K562 (cell line): ENCODE measurements at regions not wholly inside any gene's neighbourhood (a gene's known extent, or its start where the extent isn't known, plus 50 kb on each side); places are given as distances from the start of the nearest gene placed in this dataset.

ENCODE experiments used
- ATAC-seq: fragments of 200-7000 bp; cut with Tn5 transposase; 3 replicates; pipeline ENCODE4 v1.9.1; 2020; ENCODE audit warnings: moderate library complexity
- BruUV-seq: library from RNA; stranded (reverse); fragments of 400-500 nt; replicated peaks from 2 replicates; lab custom pipeline; 2021; lab: Mats Ljungman, UMichigan
- CTCF ChIA-PET: fragments of 300-600 bp; formaldehyde crosslinking; extraction: SDS; loops from one replicate; lab custom pipeline; 2021; ENCODE audit warnings: low intra/inter-chr PET ratio; lab: Yijun Ruan, JAX
- POLR2A ChIA-PET: fragments of 300-600, 350-650 bp; sonication (Branson Sonifier 250); formaldehyde crosslinking; extraction: SDS; loops from one replicate; lab custom pipeline; 2021; ENCODE audit warnings: antibody characterized with exemption, inconsistent platforms; lab: Yijun Ruan, JAX
- DNase-seq, 4 experiments: peaks; one replicate each; pipeline versions ENCODE4 v3.0.0 to v3.0.0-alpha.2; 2011 to 2018; ENCODE audit warnings: low spot score in 3 of 4, mixed read lengths in 3 of 4; ENCODE audit errors: extremely low read depth in 1 of 4
- FAIRE-seq: peaks from 2 replicates; lab custom pipeline; 2011; peaks lifted over from hg19 to GRCh38; lab: Jason Lieb, UNC
- H2AFZ ChIP-seq: 2 replicates; pipeline ENCODE4 v1.6.0; 2011; ENCODE audit warnings: low read depth, low read length, control low read depth, inconsistent platforms
- H3K27ac ChIP-seq: fragments of 200-600 bp; 3 replicates; pipeline ENCODE4 v1.8.0; 2011; ENCODE audit warnings: low read depth, mild to moderate bottlenecking, control low read depth, inconsistent platforms, low read length, moderate library complexity, mixed read lengths; ENCODE audit errors: extremely low read depth
- H3K27me3 ChIP-seq, 2 experiments: fragments of 300-600 bp in 1 of 2; 2 replicates in 1 of 2; 3 replicates in 1 of 2; pipeline versions ENCODE4 v1.6.0 to v1.8.0; 2011; ENCODE audit warnings: inconsistent platforms in 2 of 2, low read length in 2 of 2, mild to moderate bottlenecking in 1 of 2, mixed read lengths in 1 of 2, moderate library complexity in 1 of 2; ENCODE audit not compliant: control insufficient read depth in 2 of 2, insufficient read depth in 2 of 2
- H3K36me3 ChIP-seq: fragments of 300-600 bp; 3 replicates; pipeline ENCODE4 v1.8.0; 2011; ENCODE audit warnings: mild to moderate bottlenecking, low read length, inconsistent platforms; ENCODE audit not compliant: control insufficient read depth, insufficient read depth
- H3K4me1 ChIP-seq, 2 experiments: fragments of 200-600 bp in 1 of 2; replicated peaks in 1 of 2; 2 replicates in 1 of 2; 3 replicates in 1 of 2; pipeline versions ENCODE4 v1.5.1 to v1.8.0; 2011; ENCODE audit warnings: inconsistent platforms in 2 of 2, low read length in 2 of 2, mild to moderate bottlenecking in 1 of 2, mixed read lengths in 1 of 2, moderate library complexity in 1 of 2; ENCODE audit not compliant: control insufficient read depth in 2 of 2, insufficient read depth in 2 of 2
- H3K4me2 ChIP-seq: 2 replicates; pipeline ENCODE4 v1.6.1; 2011; ENCODE audit warnings: low read length, control low read depth, inconsistent platforms, mixed read lengths; ENCODE audit not compliant: insufficient read depth
- H3K4me3 ChIP-seq: fragments of 200-600 bp; sonication (generic), shearing (Covaris generic); 2 replicates; pipeline ENCODE4 v1.5.1; 2016; ENCODE audit warnings: control low read depth, inconsistent platforms
- H3K79me2 ChIP-seq: fragments of 200-600 bp; 3 replicates; pipeline ENCODE4 v1.8.0; 2011; ENCODE audit warnings: low read length, inconsistent platforms; ENCODE audit not compliant: control insufficient read depth, insufficient read depth
- H3K9ac ChIP-seq, 2 experiments: 2 replicates each; pipeline versions ENCODE4 v1.6.0 to v1.6.1; 2011; ENCODE audit warnings: low read depth in 2 of 2, low read length in 2 of 2, control low read depth in 1 of 2, inconsistent platforms in 1 of 2, mild to moderate bottlenecking in 1 of 2, mixed read lengths in 1 of 2; ENCODE audit not compliant: insufficient read depth in 1 of 2
- H3K9me1 ChIP-seq: one replicate; pipeline ENCODE4 v1.6.0; 2011; ENCODE audit warnings: inconsistent platforms, mild to moderate bottlenecking, low read length, moderate library complexity; ENCODE audit not compliant: control insufficient read depth, insufficient read depth
- H3K9me3 ChIP-seq: replicated peaks from 2 replicates; pipeline ENCODE4 v1.5.1; 2011; ENCODE audit warnings: low read depth, low read length, inconsistent platforms; ENCODE audit not compliant: control insufficient read depth, insufficient read depth
- H4K20me1 ChIP-seq: replicated peaks from 2 replicates; pipeline ENCODE4 v1.6.1; 2011; ENCODE audit warnings: low read length, inconsistent platforms, mixed read lengths; ENCODE audit not compliant: control insufficient read depth, insufficient read depth
- DPF2 ChIP-seq: fragments of 450-650 bp; IDR thresholded peaks from 2 replicates; pipeline ENCODE4 v1.6.1; 2016
- E2F6 ChIP-seq, 2 experiments: IDR thresholded peaks; 2 replicates each; pipeline ENCODE4 v1.6.1; 2011; ENCODE audit warnings: borderline replicate concordance in 1 of 2, control low read depth in 1 of 2, low read depth in 1 of 2, low read length in 1 of 2, mild to moderate bottlenecking in 1 of 2, mixed read lengths in 1 of 2, moderate library complexity in 1 of 2; ENCODE audit not compliant: insufficient read depth in 1 of 2, insufficient read length in 1 of 2, poor library complexity in 1 of 2, severe bottlenecking in 1 of 2; ENCODE audit errors: extremely low read depth in 1 of 2
- ELF2 ChIP-seq: fragments of 250-450 bp; sonication (Bioruptor Pico); IDR thresholded peaks from 2 replicates; pipeline ENCODE4 v1.5.0; 2021; ENCODE audit warnings: mild to moderate bottlenecking
- HOMEZ ChIP-seq: fragments of 250-450 bp; sonication (Bioruptor Pico); IDR thresholded peaks from 2 replicates; pipeline ENCODE4 v1.4.0; 2020; ENCODE audit warnings: mild to moderate bottlenecking, moderate library complexity
- POLR3G ChIP-seq: IDR thresholded peaks from 2 replicates; pipeline ENCODE4 v1.6.1; 2011; ENCODE audit not compliant: insufficient read length, insufficient replicate concordance; ENCODE audit errors: extremely low read depth
- RAD51 ChIP-seq: fragments of 450-650 bp; IDR thresholded peaks from 2 replicates; pipeline ENCODE4 v1.7.1; 2016; ENCODE audit warnings: low read depth, mild to moderate bottlenecking, borderline replicate concordance
- RNF2 ChIP-seq: sonication (generic); IDR thresholded peaks from 2 replicates; pipeline ENCODE4 v1.6.1; 2016
- SMAD4 ChIP-seq: fragments of 250-450 bp; sonication (Bioruptor Pico); conservative IDR thresholded peaks from 2 replicates; pipeline ENCODE4 v1.8.0; 2021; ENCODE audit warnings: inconsistent platforms, mild to moderate bottlenecking, moderate library complexity
- SRF ChIP-seq, 2 experiments: fragments of 250-450, 450-650 bp in 1 of 2; sonication (Bioruptor Pico) in 1 of 2; sonication (generic) in 1 of 2; formaldehyde crosslinking; IDR thresholded peaks; 2 replicates each; pipeline versions ENCODE4 v1.5.0 to v1.5.1; 2020 to 2022; ENCODE audit warnings: mild to moderate bottlenecking in 1 of 2, missing genetic modification reagents in 1 of 2
- ZNF121 ChIP-seq: sonication (generic); formaldehyde crosslinking; conservative IDR thresholded peaks from 2 replicates; pipeline ENCODE4 v1.8.0; 2022; ENCODE audit warnings: missing genetic modification reagents
- ZNF184 ChIP-seq: sonication (generic); formaldehyde crosslinking; IDR thresholded peaks from 2 replicates; pipeline ENCODE4 v1.5.0; 2020; ENCODE audit warnings: missing genetic modification reagents
- ZNF318 ChIP-seq, 2 experiments: fragments of 450-650 bp; IDR thresholded peaks; 2 replicates each; pipeline ENCODE4 v1.6.1; 2016; ENCODE audit warnings: mild to moderate bottlenecking in 2 of 2, borderline replicate concordance in 1 of 2, low read depth in 1 of 2, moderate library complexity in 1 of 2
- WGBS: fragments of 100-300 bp; shearing (Covaris generic); methylation state at CpG from one replicate; pipeline ENCODE4 v1.1.6; 2016; ENCODE audit warnings: low coverage, mixed read lengths; ENCODE audit not compliant: insufficient coverage; ENCODE audit errors: missing lambda C conversion rate; 5-methylcytosine and 5-hydroxymethylcytosine counted together
- in situ Hi-C: fragments of 300-500 bp; cut with MboI; formaldehyde crosslinking; loops from 4 replicates; pipeline ENCODE4 v1.15.0; 2018; ENCODE audit warnings: inconsistent platforms, mixed read lengths
- intact Hi-C: fragments of 100-400 bp; cut with micrococcal nuclease; formaldehyde crosslinking; loops from 2 replicates; pipeline ENCODE4 v1.14.2; 2022

- Histone ChIP-seq H3K27me3 (no peaks in the 10 kb centered on the region), H3K4me1 (no peaks in the 10 kb centered on the region; a peak in 2 of 5 replicates), H3K9me1 (no peaks in the 10 kb centered on the region), H3K36me3 (no peaks in the 10 kb centered on the region), H3K4me2 (no peak overlapping the region), H4K20me1 (no peaks in the 10 kb centered on the region), H2AFZ (no peak overlapping the region), H3K9me3 (no peaks in the 10 kb centered on the region), H3K9ac (no peak overlapping the region), H3K4me3 (no peak overlapping the region), H3K27ac (no peak overlapping the region), H3K79me2 (no peaks in the 10 kb centered on the region)
- CTCF ChIA-PET = no interaction called here
- BruUV-seq = no TSS peak
- ATAC-seq = no peak
- in situ Hi-C loops (no loop called here), intact Hi-C loops (no loop called here)
- no peak for DNase-seq
- TF ChIP-seq E2F6 (IDR thresholded peaks at IDR 0.05; ENCODE audit: borderline replicate concordance in 1 of 2, extremely low read depth in 1 of 2, insufficient read depth in 1 of 2, insufficient read length in 1 of 2, low read depth in 1 of 2, low read length in 1 of 2, poor library complexity in 1 of 2, severe bottlenecking in 1 of 2) = no peak
- no peak for TF ChIP-seq ZNF121 (CRISPR knock-in tag)
- no peak for TF ChIP-seq DPF2
- TF ChIP-seq SRF (CRISPR knock-in tag; IDR thresholded peaks at IDR 0.05) = no peak
- no peak for TF ChIP-seq ELF2 (CRISPR knock-in tag)
- TF ChIP-seq SMAD4 (CRISPR knock-in tag) = no peak
- no peak for TF ChIP-seq ZNF318 (IDR thresholded peaks at IDR 0.05; ENCODE audit: borderline replicate concordance in 1 of 2, low read depth in 1 of 2)
- no peak for TF ChIP-seq POLR3G
- no peak for TF ChIP-seq RAD51
- TF ChIP-seq HOMEZ = no peak
- no peak for TF ChIP-seq ZNF184 (CRISPR knock-in tag)
- no peak for TF ChIP-seq RNF2
- POLR2A ChIA-PET = interaction anchor here (0.6 kb wide), 1 partner anchor 82 kb away, joined by 3 read pairs; no protein-coding TSS in a partner anchor
- 14% methylated on average over 1 of the region's 1 CpG for WGBS
- no peak for FAIRE-seq
These were observed 251.2 kb upstream of the USP24 start for GRCh38 chr1:55466373-55466772.
